Nephron (organoid): ENCODE measurements at regions not wholly inside any gene's neighbourhood (a gene's known extent, or its start where the extent isn't known, plus 50 kb on each side); places are given as distances from the start of the nearest gene placed in this dataset.

Experiments
- H3K27ac Mint-ChIP-seq, 3 experiments: 2 replicates each; pipeline ENCODE4 v1.8.0; 2020; ENCODE audit warnings: mixed read lengths in 3 of 3, mild to moderate bottlenecking in 2 of 3, moderate library complexity in 1 of 3
- H3K27me3 Mint-ChIP-seq: 2 replicates; pipeline ENCODE4 v1.8.0; 2021; ENCODE audit warnings: low read depth, mild to moderate bottlenecking, moderate library complexity, mixed read lengths
- H3K36me3 Mint-ChIP-seq: 2 replicates; pipeline ENCODE4 v1.8.0; 2020; ENCODE audit warnings: low read depth, mixed read lengths
- H3K4me1 Mint-ChIP-seq: 2 replicates; pipeline ENCODE4 v1.8.0; 2020; ENCODE audit warnings: mixed read lengths
- H3K4me3 Mint-ChIP-seq, 3 experiments: 2 replicates each; pipeline ENCODE4 v1.8.0; 2020; ENCODE audit warnings: mild to moderate bottlenecking in 3 of 3, mixed read lengths in 3 of 3, moderate library complexity in 2 of 3
- H3K9me3 Mint-ChIP-seq: 2 replicates; pipeline ENCODE4 v1.8.0; 2020; ENCODE audit warnings: mixed read lengths
- TF ChIP-seq, protein P1 (sequence below), 3 experiments: fragments of 200-600 bp; sonication (generic); IDR thresholded peaks; one replicate each; pipeline ENCODE4 v1.5.0; 2021; ENCODE audit warnings: antibody characterized with exemption in 3 of 3; ENCODE audit not compliant: unreplicated experiment in 3 of 3

DNA sequence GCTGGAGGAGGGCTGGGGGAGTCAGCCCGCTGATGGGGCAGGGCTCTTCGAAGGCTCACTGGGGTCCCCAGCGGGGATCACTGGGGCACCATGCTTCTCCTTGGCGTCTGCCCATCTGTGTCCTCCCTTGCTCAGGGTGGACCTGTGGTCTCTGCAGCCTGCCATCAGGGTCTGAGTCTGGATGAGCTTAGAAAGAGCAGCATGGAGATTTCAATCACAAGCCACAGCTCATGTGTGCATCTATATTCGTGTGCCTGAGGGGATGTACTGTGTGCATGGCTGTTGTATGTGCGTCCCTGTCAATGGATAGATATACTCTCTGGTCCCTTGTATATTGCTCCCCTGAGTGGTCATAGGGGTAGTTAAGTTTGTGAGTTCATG, 126.6 kb upstream of the SDK2 start:
- Mint-ChIP-seq H3K4me3 (peak overlapping the region in 1 of 3 experiments; percentile 1), H3K27ac (peak overlapping the region; percentile 13 to 67 (median 21)), H3K4me1 (peaks cover 53% of the 10 kb centered on the region), H3K27me3 (peaks cover 59% of the 10 kb centered on the region), H3K36me3 (no peaks in the 10 kb centered on the region), H3K9me3 (no peaks in the 10 kb centered on the region)
- TF ChIP-seq, protein P1, sequence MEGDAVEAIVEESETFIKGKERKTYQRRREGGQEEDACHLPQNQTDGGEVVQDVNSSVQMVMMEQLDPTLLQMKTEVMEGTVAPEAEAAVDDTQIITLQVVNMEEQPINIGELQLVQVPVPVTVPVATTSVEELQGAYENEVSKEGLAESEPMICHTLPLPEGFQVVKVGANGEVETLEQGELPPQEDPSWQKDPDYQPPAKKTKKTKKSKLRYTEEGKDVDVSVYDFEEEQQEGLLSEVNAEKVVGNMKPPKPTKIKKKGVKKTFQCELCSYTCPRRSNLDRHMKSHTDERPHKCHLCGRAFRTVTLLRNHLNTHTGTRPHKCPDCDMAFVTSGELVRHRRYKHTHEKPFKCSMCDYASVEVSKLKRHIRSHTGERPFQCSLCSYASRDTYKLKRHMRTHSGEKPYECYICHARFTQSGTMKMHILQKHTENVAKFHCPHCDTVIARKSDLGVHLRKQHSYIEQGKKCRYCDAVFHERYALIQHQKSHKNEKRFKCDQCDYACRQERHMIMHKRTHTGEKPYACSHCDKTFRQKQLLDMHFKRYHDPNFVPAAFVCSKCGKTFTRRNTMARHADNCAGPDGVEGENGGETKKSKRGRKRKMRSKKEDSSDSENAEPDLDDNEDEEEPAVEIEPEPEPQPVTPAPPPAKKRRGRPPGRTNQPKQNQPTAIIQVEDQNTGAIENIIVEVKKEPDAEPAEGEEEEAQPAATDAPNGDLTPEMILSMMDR (IDR thresholded peaks at IDR 0.05; ENCODE audit: unreplicated experiment in 3 of 3): no peak

DNA sequence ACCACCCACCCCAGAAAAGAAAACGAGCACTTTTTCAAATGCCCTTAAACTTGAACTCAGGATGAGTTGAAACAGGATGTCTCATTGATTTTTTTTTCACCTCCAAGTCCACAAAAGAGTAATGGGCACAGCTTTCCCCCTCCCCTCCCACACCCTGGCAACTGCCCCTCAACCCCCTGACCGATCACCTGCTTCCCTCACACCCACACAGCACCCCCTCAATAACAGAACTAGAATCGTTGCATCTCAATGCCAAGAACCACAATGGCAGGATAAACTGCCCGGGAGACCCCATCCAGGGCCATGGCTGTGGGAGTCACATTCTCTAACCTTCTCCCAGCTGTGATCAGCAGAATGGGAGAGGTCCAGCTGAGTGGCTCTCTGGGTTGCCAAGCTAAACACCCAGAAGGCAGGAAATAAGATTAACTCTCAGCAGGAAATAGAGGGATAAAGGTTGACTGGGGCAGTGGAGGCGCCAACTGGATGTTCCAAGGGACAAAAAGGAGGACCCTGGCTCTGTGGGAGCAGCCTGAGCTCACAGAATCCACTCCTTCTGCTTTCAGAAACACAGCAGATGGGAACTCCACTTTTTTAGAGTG, 128.0 kb upstream of the SDK2 start:
- H3K27me3 Mint-ChIP-seq: peaks cover 58% of the 10 kb centered on the region
- peak overlapping the region; percentile 44 to 49 (median 46) for H3K27ac Mint-ChIP-seq
- H3K4me3 Mint-ChIP-seq: no peak overlapping the region
- TF ChIP-seq, protein P1 (IDR thresholded peaks at IDR 0.05; ENCODE audit: unreplicated experiment in 3 of 3): no peak
- H3K9me3 Mint-ChIP-seq: peaks cover 4% of the 10 kb centered on the region
- no peaks in the 10 kb centered on the region for H3K36me3 Mint-ChIP-seq
- H3K4me1 Mint-ChIP-seq: peaks cover 48% of the 10 kb centered on the region

DNA sequence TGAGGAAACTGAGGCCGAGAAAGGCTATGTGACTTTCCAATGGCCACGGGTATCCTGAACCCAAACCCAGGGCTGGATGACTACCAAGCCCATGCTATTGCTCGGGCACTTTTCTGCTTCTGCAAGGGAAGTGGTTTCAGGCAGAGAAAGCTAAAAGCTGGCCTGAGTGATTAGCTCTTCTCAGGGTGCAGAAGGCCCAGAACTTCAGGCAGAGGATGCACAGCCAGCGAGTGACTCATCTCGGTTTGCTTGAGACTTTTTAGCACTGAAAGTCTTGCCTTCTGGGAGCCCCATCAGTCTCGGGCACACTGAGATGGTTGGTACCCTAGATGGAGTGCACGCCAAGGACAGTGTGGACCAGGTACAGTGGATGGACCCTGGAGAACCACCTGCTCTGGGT, 129.5 kb upstream of the SDK2 start:
- Mint-ChIP-seq H3K4me1 (peaks cover 43% of the 10 kb centered on the region), H3K27ac (no peak overlapping the region), H3K4me3 (no peak overlapping the region), H3K27me3 (peaks cover 49% of the 10 kb centered on the region), H3K9me3 (peaks cover 5% of the 10 kb centered on the region), H3K36me3 (no peaks in the 10 kb centered on the region)
- TF ChIP-seq, protein P1 (IDR thresholded peaks at IDR 0.05; ENCODE audit: unreplicated experiment in 3 of 3): no peak

DNA sequence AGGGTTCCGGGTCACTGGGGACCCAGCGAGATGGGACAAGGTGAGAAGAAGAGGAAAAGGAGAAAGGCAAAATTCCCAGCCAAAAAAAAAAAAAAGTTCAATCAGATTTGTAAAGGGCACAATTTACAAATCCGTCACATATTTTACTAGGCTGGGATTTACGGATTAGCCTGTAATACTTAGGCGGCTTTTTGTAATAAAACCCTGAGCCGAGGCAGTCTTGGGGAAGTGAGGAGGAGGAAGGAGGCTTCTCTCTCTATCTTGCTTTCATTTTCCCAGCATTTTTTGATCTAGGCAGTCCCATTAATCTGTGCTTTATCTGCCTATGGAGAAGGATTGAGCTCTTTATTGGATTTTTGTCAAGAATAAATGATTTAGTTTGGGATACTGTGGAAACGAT, 130.6 kb upstream of the SDK2 start:
- no peak overlapping the region for H3K27ac Mint-ChIP-seq
- no peak overlapping the region for H3K4me3 Mint-ChIP-seq
- no peaks in the 10 kb centered on the region for H3K36me3 Mint-ChIP-seq
- peaks cover 7% of the 10 kb centered on the region for H3K9me3 Mint-ChIP-seq
- peaks cover 55% of the 10 kb centered on the region for H3K27me3 Mint-ChIP-seq
- peaks cover 40% of the 10 kb centered on the region for H3K4me1 Mint-ChIP-seq
- TF ChIP-seq, protein P1 (IDR thresholded peaks at IDR 0.05; ENCODE audit: unreplicated experiment in 3 of 3): no peak

DNA sequence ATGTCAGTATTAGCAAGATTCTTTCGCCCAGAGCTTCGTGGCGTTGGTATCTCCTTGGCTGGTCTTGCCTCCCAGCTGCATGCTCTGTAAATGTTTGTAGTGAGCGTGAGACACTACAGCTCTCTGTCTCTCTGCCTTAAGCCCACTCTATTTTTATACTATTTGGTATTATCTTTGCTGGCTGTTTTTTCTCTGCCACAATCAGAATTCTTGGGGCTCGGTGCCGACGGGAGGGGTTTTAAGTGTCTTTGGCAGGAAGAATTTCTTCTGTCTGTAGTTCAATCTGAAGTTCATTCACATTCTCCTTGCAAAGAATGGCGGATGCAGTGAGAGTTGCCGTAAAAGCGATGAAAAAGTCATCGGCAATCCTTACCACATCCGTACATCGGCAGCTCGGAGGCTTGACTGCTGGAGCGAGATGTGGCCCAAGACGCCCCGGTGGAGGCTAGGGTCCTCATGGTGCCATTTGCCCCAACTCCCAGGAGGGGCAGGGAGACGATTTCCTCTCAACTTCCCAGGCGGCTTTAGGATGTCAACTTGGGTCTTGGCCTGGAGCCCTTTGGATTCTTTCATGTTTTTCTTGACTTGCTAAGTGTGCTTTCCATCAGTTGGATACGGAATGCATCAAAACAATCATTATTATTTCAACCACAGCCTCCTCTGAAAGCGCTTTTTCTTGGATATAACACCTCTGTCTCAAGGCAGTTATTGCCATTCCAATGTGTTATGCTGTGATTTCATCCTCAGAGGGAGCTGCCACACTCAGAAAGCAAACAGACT, 132.3 kb upstream of the SDK2 start:
- peaks cover 43% of the 10 kb centered on the region for H3K27me3 Mint-ChIP-seq
- peaks cover 7% of the 10 kb centered on the region for H3K9me3 Mint-ChIP-seq
- H3K36me3 Mint-ChIP-seq: no peaks in the 10 kb centered on the region
- no peak overlapping the region for H3K27ac Mint-ChIP-seq
- TF ChIP-seq, protein P1 (IDR thresholded peaks at IDR 0.05; ENCODE audit: unreplicated experiment in 3 of 3): no peak
- H3K4me3 Mint-ChIP-seq: no peak overlapping the region
- H3K4me1 Mint-ChIP-seq: peaks cover 25% of the 10 kb centered on the region

DNA sequence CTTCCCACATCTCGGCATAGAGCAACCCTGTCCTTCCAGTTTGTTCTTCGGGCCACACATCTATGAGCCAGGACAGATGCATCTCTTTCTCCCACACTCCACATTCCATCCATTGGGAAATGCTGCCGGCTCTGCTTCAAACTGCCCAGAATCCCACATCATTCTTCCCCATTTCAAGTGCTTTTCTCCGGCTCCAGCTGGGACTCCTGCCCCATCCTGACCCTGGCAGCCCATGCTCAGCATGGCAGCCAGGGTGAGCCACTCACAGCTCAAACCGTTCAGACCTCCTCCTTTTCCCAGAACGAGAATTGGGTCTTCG, 132.8 kb upstream of the SDK2 start:
- Mint-ChIP-seq H3K9me3 (peaks cover 7% of the 10 kb centered on the region), H3K4me3 (no peak overlapping the region), H3K27ac (no peak overlapping the region), H3K4me1 (peaks cover 21% of the 10 kb centered on the region), H3K36me3 (no peaks in the 10 kb centered on the region), H3K27me3 (peaks cover 42% of the 10 kb centered on the region)
- TF ChIP-seq, protein P1 (IDR thresholded peaks at IDR 0.05; ENCODE audit: unreplicated experiment in 3 of 3): no peak
